B cell (primary cell): ENCODE measurements at regions not wholly inside any gene's neighbourhood (a gene's known extent, or its start where the extent isn't known, plus 50 kb on each side); places are given as distances from the start of the nearest gene placed in this dataset.
"Not testable (repeated sequence)": the region's sequence is repeated elsewhere in the genome, so short reads cannot be mapped to it uniquely, and the experiment has no call there.

Source experiments
- EZH2 ChIP-seq: IDR thresholded peaks from 2 replicates; pipeline ENCODE4 v1.6.1; 2012; ENCODE audit warnings: borderline replicate concordance, low read depth, mild to moderate bottlenecking, moderate library complexity, low read length; ENCODE audit not compliant: insufficient read depth, poor library complexity, severe bottlenecking
- TF ChIP-seq, protein P1 (sequence below): fragments of 200-600 bp; IDR thresholded peaks from one replicate; pipeline ENCODE4 v1.8.0; 2022; ENCODE audit warnings: antibody characterized with exemption, mild to moderate bottlenecking

DNA sequence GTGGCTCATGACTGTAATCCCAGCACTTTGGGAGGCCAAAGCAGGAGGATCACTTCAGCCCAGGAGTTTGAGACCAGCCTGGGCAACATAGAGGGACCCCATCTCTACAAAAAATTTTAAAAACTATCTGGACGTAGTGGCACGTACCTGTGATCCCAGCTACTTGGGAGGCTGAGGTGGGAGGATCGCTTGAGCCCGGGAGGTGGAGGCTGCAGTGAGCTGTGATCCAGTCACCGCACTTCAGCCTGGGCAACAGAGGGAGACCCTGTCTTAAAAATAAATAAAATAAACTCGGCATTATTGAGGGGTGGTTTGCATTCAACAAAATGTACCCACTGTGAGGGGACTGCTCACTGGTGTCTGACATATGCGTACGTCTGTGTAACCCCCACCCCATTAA is 79.5 kb upstream of the GSE1 start:
- TF ChIP-seq, protein P1, sequence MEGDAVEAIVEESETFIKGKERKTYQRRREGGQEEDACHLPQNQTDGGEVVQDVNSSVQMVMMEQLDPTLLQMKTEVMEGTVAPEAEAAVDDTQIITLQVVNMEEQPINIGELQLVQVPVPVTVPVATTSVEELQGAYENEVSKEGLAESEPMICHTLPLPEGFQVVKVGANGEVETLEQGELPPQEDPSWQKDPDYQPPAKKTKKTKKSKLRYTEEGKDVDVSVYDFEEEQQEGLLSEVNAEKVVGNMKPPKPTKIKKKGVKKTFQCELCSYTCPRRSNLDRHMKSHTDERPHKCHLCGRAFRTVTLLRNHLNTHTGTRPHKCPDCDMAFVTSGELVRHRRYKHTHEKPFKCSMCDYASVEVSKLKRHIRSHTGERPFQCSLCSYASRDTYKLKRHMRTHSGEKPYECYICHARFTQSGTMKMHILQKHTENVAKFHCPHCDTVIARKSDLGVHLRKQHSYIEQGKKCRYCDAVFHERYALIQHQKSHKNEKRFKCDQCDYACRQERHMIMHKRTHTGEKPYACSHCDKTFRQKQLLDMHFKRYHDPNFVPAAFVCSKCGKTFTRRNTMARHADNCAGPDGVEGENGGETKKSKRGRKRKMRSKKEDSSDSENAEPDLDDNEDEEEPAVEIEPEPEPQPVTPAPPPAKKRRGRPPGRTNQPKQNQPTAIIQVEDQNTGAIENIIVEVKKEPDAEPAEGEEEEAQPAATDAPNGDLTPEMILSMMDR, result not testable (repeated sequence)
- TF ChIP-seq EZH2, result not testable (repeated sequence)
